Activated T-helper 1 cell treated with anti-CD3 and anti-CD28 coated beads, Interleukin-12 subunit alpha, Interleukin-12 subunit beta, Interleukin-2, Interleukin-4 antibody, amounts not matched to agents 30 ng/mL and 10 ng/mL and 1 ng/mL, durations not matched to agents 14 hours and 24 hours and 36 hours (primary cell): ENCODE measurements at regions not wholly inside any gene's neighbourhood (a gene's known extent, or its start where the extent isn't known, plus 50 kb on each side); places are given as distances from the start of the nearest gene placed in this dataset.

ENCODE experiments used
- DNase-seq: peaks from one replicate; pipeline ENCODE4 v3.0.0; 2021; ENCODE audit warnings: low spot score
- H3K27ac Mint-ChIP-seq: one replicate; pipeline ENCODE4 v1.8.0; 2021; ENCODE audit warnings: mild to moderate bottlenecking, mixed read lengths
- H3K27me3 Mint-ChIP-seq: one replicate; pipeline ENCODE4 v1.8.0; 2022; ENCODE audit warnings: mild to moderate bottlenecking, moderate library complexity, mixed read lengths; ENCODE audit not compliant: insufficient read depth
- H3K36me3 Mint-ChIP-seq: one replicate; pipeline ENCODE4 v1.8.0; 2021; ENCODE audit warnings: low read depth, mixed read lengths
- H3K4me1 Mint-ChIP-seq: one replicate; pipeline ENCODE4 v1.8.0; 2021; ENCODE audit warnings: low read depth, mixed read lengths
- H3K4me3 Mint-ChIP-seq: one replicate; pipeline ENCODE4 v1.8.0; 2021; ENCODE audit warnings: mild to moderate bottlenecking, moderate library complexity, mixed read lengths
- H3K9me3 Mint-ChIP-seq: one replicate; pipeline ENCODE4 v1.8.0; 2021; ENCODE audit warnings: mixed read lengths
- intact Hi-C: fragments of 100-400 bp; cut with micrococcal nuclease; formaldehyde crosslinking; loops from one replicate; pipeline ENCODE4 v1.15.1; 2024

DNA sequence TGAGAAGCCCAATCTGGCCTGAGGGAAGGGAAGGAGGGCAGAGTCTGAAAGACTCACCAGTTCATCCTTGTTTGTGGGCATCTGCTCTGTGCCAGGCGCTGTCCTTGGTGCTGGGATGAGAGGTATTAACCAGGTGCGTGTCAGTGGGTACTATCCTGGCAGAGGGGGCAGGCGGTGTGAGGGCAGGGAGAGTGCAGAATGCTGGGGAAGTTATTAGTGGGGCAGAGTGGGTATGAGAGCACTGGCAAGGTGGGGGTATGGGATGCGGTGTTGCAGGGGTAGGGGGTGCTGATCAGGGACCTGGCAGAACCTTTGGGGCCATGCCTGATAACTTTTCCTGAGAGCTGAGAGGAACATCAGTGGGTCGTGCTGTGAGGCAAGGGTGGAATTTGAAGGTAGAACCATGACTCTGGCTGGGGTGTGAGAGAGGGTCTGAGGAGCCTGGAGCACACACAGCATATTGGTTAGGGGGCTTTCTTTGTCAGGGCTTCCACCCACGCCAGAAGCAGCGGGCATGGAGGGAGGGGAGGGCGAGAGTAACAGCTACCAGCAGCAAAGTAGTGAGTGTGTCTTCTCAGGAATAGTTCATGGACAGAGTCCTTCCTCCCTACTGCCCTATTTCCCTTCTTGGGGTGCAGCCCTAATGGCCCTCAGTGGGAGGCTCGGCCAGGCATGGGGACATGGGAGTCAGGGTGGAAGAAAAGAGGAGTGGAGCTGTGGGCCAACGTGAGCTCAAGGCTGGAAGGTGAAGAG is 290.7 kb downstream of the CYP26B1 start:
- intact Hi-C loops, result no loop called here
- Mint-ChIP-seq H3K27me3 (no peaks in the 10 kb centered on the region), H3K4me1 (no peaks in the 10 kb centered on the region), H3K36me3 (no peaks in the 10 kb centered on the region), H3K4me3 (no peak overlapping the region), H3K27ac (no peak overlapping the region), H3K9me3 (no peaks in the 10 kb centered on the region)
- no peak for DNase-seq

- Mint-ChIP-seq H3K9me3 (no peaks in the 10 kb centered on the region), H3K4me1 (no peaks in the 10 kb centered on the region), H3K27me3 (peaks cover 2% of the 10 kb centered on the region), H3K27ac (no peak overlapping the region), H3K36me3 (no peaks in the 10 kb centered on the region), H3K4me3 (no peak overlapping the region)
- intact Hi-C loops, result no loop called here
- no peak for DNase-seq
Observed at GRCh38 chr2:71853858-71854257, 293.8 kb downstream of the CYP26B1 start.

DNA sequence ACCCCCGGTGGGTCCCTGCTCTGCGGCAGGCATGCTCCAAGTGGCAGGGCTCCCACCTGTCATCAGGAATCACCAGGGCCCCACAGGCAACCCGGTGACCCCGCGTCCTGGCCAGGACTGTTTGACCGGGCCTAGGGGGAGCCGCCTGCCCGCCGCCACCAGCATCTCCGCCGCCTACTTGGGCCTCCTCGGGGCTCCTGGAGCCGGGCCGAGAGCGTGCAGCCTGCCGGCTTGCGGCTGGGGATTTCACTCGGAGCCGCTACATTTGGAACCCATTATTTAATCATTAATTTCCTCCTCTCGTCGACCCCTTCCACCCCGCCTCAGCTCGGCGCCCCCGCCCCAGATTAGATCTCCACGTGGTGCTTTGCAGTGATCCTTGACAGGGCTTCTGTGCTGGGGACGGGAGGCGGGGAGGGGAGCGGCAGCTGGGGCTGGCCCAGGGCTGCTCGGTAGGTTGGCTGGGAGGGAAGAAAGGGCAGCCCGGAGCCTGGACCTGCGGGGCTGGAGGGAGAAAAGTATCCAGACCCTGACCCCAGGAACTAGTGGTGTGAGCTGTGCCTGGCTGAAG is 295.4 kb downstream of the CYP26B1 start:
- H3K27me3 Mint-ChIP-seq, result peaks cover 2% of the 10 kb centered on the region
- H3K36me3 Mint-ChIP-seq, result no peaks in the 10 kb centered on the region
- no peak for DNase-seq
- H3K4me3 Mint-ChIP-seq, result no peak overlapping the region
- no peaks in the 10 kb centered on the region for H3K9me3 Mint-ChIP-seq
- intact Hi-C loops, result no loop called here
- no peaks in the 10 kb centered on the region for H3K4me1 Mint-ChIP-seq
- H3K27ac Mint-ChIP-seq, result no peak overlapping the region

DNA sequence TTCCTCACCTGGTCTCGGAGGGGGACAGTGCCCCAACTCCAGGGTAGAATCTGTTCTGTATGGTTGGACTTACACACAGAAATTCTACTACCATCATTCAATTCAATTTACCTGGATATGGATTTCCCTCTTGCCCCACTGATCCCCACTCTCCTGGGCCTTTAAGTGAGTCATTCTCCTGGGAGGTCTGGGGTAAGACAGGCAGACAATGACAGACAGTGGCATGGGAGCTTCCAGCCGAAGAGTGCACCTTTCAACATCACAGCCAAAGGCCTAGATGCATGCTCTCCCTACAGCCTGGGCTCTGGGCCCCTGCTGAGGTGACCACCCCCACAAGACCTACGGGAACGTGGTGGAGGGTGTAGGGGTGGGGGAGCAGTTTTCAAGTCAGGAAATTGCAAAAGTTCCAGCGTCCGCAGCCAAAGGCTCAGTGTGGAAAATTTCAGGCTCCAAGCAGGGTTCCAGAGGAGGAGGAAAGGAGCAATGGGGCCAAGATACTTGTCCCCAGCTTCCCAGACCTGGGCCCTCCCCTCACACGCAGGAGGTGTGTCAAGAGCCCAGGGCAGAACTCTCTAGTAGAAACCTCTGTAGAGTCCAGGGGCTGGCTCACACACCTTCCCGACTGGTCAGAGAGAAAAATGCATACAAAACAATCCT is 296.4 kb downstream of the CYP26B1 start:
- Mint-ChIP-seq H3K36me3 (no peaks in the 10 kb centered on the region), H3K27ac (no peak overlapping the region), H3K4me3 (no peak overlapping the region), H3K27me3 (peaks cover 2% of the 10 kb centered on the region), H3K4me1 (no peaks in the 10 kb centered on the region), H3K9me3 (no peaks in the 10 kb centered on the region)
- intact Hi-C loops, result no loop called here
- no peak for DNase-seq

GRCh38 chr2:71850306-71850801 is 297.3 kb downstream of the CYP26B1 start:
- H3K4me1 Mint-ChIP-seq, result no peaks in the 10 kb centered on the region
- no peaks in the 10 kb centered on the region for H3K9me3 Mint-ChIP-seq
- no peak overlapping the region for H3K4me3 Mint-ChIP-seq
- intact Hi-C loops, result no loop called here
- peaks cover 2% of the 10 kb centered on the region for H3K27me3 Mint-ChIP-seq
- no peaks in the 10 kb centered on the region for H3K36me3 Mint-ChIP-seq
- no peak overlapping the region for H3K27ac Mint-ChIP-seq
- DNase-seq, result no peak

- no peak for DNase-seq
- intact Hi-C loops, result no loop called here
- no peaks in the 10 kb centered on the region for H3K9me3 Mint-ChIP-seq
- H3K27ac Mint-ChIP-seq, result no peak overlapping the region
- H3K4me1 Mint-ChIP-seq, result no peaks in the 10 kb centered on the region
- H3K27me3 Mint-ChIP-seq, result peaks cover 2% of the 10 kb centered on the region
- H3K4me3 Mint-ChIP-seq, result no peak overlapping the region
- no peaks in the 10 kb centered on the region for H3K36me3 Mint-ChIP-seq
Observed at GRCh38 chr2:71849607-71850305, 297.9 kb downstream of the CYP26B1 start.

GRCh38 chr2:71849111-71849510 is 298.6 kb downstream of the CYP26B1 start:
- intact Hi-C loops, result no loop called here
- H3K4me3 Mint-ChIP-seq, result no peak overlapping the region
- H3K27me3 Mint-ChIP-seq, result peaks cover 2% of the 10 kb centered on the region
- H3K36me3 Mint-ChIP-seq, result no peaks in the 10 kb centered on the region
- no peak for DNase-seq
- no peaks in the 10 kb centered on the region for H3K9me3 Mint-ChIP-seq
- H3K27ac Mint-ChIP-seq, result no peak overlapping the region
- H3K4me1 Mint-ChIP-seq, result no peaks in the 10 kb centered on the region

- Mint-ChIP-seq H3K9me3 (no peaks in the 10 kb centered on the region), H3K4me3 (no peak overlapping the region), H3K36me3 (no peaks in the 10 kb centered on the region), H3K4me1 (no peaks in the 10 kb centered on the region), H3K27ac (no peak overlapping the region), H3K27me3 (peaks cover 2% of the 10 kb centered on the region)
- intact Hi-C loops, result no loop called here
- no peak for DNase-seq
Observed at GRCh38 chr2:71846669-71847291, 300.9 kb downstream of the CYP26B1 start.

- no peaks in the 10 kb centered on the region for H3K9me3 Mint-ChIP-seq
- no peak overlapping the region for H3K27ac Mint-ChIP-seq
- H3K36me3 Mint-ChIP-seq, result no peaks in the 10 kb centered on the region
- H3K27me3 Mint-ChIP-seq, result peaks cover 4% of the 10 kb centered on the region
- intact Hi-C loops, result no loop called here
- H3K4me1 Mint-ChIP-seq, result no peaks in the 10 kb centered on the region
- H3K4me3 Mint-ChIP-seq, result no peak overlapping the region
- no peak for DNase-seq
Observed at GRCh38 chr2:71846072-71846471, 301.6 kb downstream of the CYP26B1 start.

GRCh38 chr2:71844967-71845366 is 302.7 kb downstream of the CYP26B1 start:
- DNase-seq, result no peak
- Mint-ChIP-seq H3K27me3 (peaks cover 2% of the 10 kb centered on the region), H3K27ac (no peak overlapping the region), H3K36me3 (no peaks in the 10 kb centered on the region), H3K9me3 (no peaks in the 10 kb centered on the region), H3K4me3 (no peak overlapping the region), H3K4me1 (no peaks in the 10 kb centered on the region)
- intact Hi-C loops, result no loop called here

DNA sequence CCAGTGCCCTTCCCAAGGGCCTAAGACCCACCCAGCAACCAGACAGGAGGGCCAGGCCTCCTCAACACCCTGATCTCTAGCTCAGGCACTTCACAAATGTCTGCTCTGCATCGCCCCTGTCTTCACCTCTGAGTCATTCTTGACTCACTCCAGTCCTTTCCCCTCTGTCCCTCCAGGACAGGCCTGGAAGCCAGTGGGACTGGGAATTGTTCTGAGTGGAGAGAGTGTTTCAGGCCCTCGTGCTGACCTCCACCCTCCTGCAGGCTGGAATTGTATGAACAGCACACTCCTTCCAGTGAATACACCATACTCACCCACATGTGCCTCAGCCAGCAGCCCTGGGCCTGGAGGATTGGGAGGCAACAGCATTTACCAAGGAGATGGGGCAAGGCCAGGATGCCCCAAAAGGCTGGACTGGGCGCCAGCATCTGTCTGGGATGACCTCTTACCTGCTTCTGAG is 304.2 kb downstream of the CYP26B1 start:
- Mint-ChIP-seq H3K27me3 (peaks cover 2% of the 10 kb centered on the region), H3K36me3 (no peaks in the 10 kb centered on the region), H3K4me3 (no peak overlapping the region), H3K27ac (no peak overlapping the region), H3K9me3 (no peaks in the 10 kb centered on the region), H3K4me1 (no peaks in the 10 kb centered on the region)
- intact Hi-C loops, result no loop called here
- no peak for DNase-seq

DNA sequence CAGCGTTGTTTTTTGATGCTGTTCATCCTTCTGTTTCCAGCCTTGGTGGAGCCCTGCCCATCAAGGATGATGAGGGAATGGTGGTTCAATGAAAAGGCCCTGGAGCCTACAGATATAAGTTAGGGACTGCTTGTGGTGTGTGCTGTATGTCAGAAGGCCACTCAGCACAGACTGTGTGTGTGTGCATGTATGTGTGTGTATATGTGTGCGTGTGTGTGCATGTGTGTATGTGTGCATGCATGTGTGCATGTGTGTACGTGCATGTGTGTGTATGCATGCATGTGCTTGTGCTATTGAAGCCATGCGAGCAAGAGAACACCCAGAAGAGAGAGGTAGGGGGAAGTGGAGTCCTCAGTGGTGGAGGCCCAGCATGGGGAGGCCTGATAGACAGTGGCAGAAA is 304.9 kb downstream of the CYP26B1 start:
- H3K4me3 Mint-ChIP-seq, result no peak overlapping the region
- no peaks in the 10 kb centered on the region for H3K36me3 Mint-ChIP-seq
- no peak overlapping the region for H3K27ac Mint-ChIP-seq

More for the DNA sequence above, 304.9 kb downstream of the CYP26B1 start:
- H3K4me1 Mint-ChIP-seq, result no peaks in the 10 kb centered on the region
- H3K27me3 Mint-ChIP-seq, result peaks cover 2% of the 10 kb centered on the region
- no peak for DNase-seq
- H3K9me3 Mint-ChIP-seq, result no peaks in the 10 kb centered on the region
- intact Hi-C loops, result no loop called here
